H1 (cell line): ENCODE measurements at regions not wholly inside any gene's neighbourhood (a gene's known extent, or its start where the extent isn't known, plus 50 kb on each side); places are given as distances from the start of the nearest gene placed in this dataset.

ENCODE experiments used
- CTCF ChIA-PET: fragments of 300-600 bp; sonication (Branson Sonifier 250); formaldehyde crosslinking; loops from one replicate; lab custom pipeline; 2021; ENCODE audit not compliant: partially characterized antibody; lab: Charles Lee
- POLR2A ChIA-PET: fragments of 300-600 bp; sonication (Branson Sonifier 250); formaldehyde crosslinking; loops from one replicate; lab custom pipeline; 2021; ENCODE audit warnings: inconsistent platforms; ENCODE audit not compliant: partially characterized antibody; lab: Charles Lee
- DNase-seq, 2 experiments: peaks; one replicate each; pipeline versions ENCODE4 v3.0.0 to v3.0.0-alpha.2; 2010 to 2022; ENCODE audit warnings: low spot score in 2 of 2, low read depth in 1 of 2, mixed read lengths in 1 of 2
- FAIRE-seq: peaks from 2 replicates; lab custom pipeline; 2011; peaks lifted over from hg19 to GRCh38; lab: Jason Lieb, UNC
- H2AFZ ChIP-seq: 2 replicates; pipeline ENCODE4 v1.8.1; 2012; ENCODE audit warnings: low read length, inconsistent platforms
- H2AK5ac ChIP-seq: 2 replicates; pipeline ENCODE4 v1.6.1; 2013; ENCODE audit warnings: low read depth, low read length
- H2BK120ac ChIP-seq: replicated peaks from 2 replicates; pipeline ENCODE3; 2013; ENCODE audit warnings: low read depth, low read length, inconsistent platforms
- H2BK12ac ChIP-seq: 2 replicates; pipeline ENCODE4 v1.6.1; 2013; ENCODE audit warnings: low read depth, low read length
- H2BK15ac ChIP-seq: 2 replicates; pipeline ENCODE4 v1.6.1; 2013; ENCODE audit warnings: low read length
- H2BK20ac ChIP-seq: 2 replicates; pipeline ENCODE4 v1.6.1; 2013; ENCODE audit warnings: low read length
- H2BK5ac ChIP-seq: 2 replicates; pipeline ENCODE4 v1.6.1; 2013; ENCODE audit warnings: low read depth, low read length
- H3K14ac ChIP-seq: 2 replicates; pipeline ENCODE4 v1.6.1; 2013; ENCODE audit warnings: inconsistent platforms; ENCODE audit not compliant: insufficient read length
- H3K18ac ChIP-seq: 2 replicates; pipeline ENCODE4 v1.6.1; 2013; ENCODE audit warnings: low read length; ENCODE audit errors: extremely low read depth
- H3K23ac ChIP-seq: 2 replicates; pipeline ENCODE4 v1.6.1; 2013; ENCODE audit warnings: inconsistent platforms; ENCODE audit not compliant: insufficient read length
- H3K23me2 ChIP-seq: 2 replicates; pipeline ENCODE4 v1.6.1; 2013; ENCODE audit warnings: low read depth, low read length
- H3K27ac ChIP-seq: 2 replicates; pipeline ENCODE4 v1.6.1; 2011; ENCODE audit warnings: low read depth, low read length, inconsistent platforms
- H3K27me3 ChIP-seq, 4 experiments: replicated peaks in 1 of 4; 1 replicate in 1 of 4; 2 replicates in 3 of 4; pipeline versions ENCODE4 v1.6.1 to v1.8.1; 2011 to 2013; ENCODE audit warnings: low read length in 3 of 4, mild to moderate bottlenecking in 3 of 4, inconsistent platforms in 2 of 4, mixed read lengths in 2 of 4, moderate library complexity in 1 of 4; ENCODE audit not compliant: control insufficient read depth in 3 of 4, insufficient read depth in 3 of 4; ENCODE audit errors: extremely low read depth in 1 of 4
- H3K36me3 ChIP-seq, 4 experiments: 2 replicates each; pipeline versions ENCODE4 v1.6.1 to v1.8.1; 2011 to 2013; ENCODE audit warnings: mild to moderate bottlenecking in 4 of 4, low read length in 3 of 4, moderate library complexity in 2 of 4, control low read depth in 1 of 4, inconsistent platforms in 1 of 4; ENCODE audit not compliant: insufficient read depth in 4 of 4, control insufficient read depth in 2 of 4
- H3K4ac ChIP-seq: replicated peaks from 2 replicates; pipeline ENCODE3; 2013; ENCODE audit warnings: low read length, low read depth, mixed read lengths, inconsistent platforms; ENCODE audit not compliant: insufficient read length
- H3K4me1 ChIP-seq, 4 experiments: replicated peaks in 1 of 4; 1 replicate in 1 of 4; 2 replicates in 3 of 4; pipeline versions ENCODE4 v1.6.1 to v1.8.1; 2011 to 2013; ENCODE audit warnings: low read length in 3 of 4, inconsistent platforms in 2 of 4, mixed read lengths in 1 of 4; ENCODE audit not compliant: insufficient read depth in 4 of 4, control insufficient read depth in 3 of 4
- H3K4me2 ChIP-seq, 2 experiments: 2 replicates each; pipeline versions ENCODE4 v1.6.1 to v1.8.1; 2011 to 2013; ENCODE audit warnings: low read depth in 2 of 2, low read length in 2 of 2, control low read depth in 1 of 2, inconsistent platforms in 1 of 2, mild to moderate bottlenecking in 1 of 2; ENCODE audit not compliant: insufficient read depth in 1 of 2
- H3K4me3 ChIP-seq, 4 experiments: fragments of 200-600, 300-600 bp in 1 of 4; sonication (generic), shearing (Covaris generic), sonication (Bioruptor Twin) in 1 of 4; 2 replicates each; pipeline versions ENCODE4 v1.5.1 to v1.8.1; 2011 to 2016; ENCODE audit warnings: low read length in 4 of 4, low read depth in 3 of 4, control low read depth in 2 of 4, inconsistent platforms in 2 of 4, mild to moderate bottlenecking in 2 of 4, mixed read lengths in 1 of 4, moderate library complexity in 1 of 4; ENCODE audit not compliant: insufficient read depth in 2 of 4; ENCODE audit errors: extremely low read depth in 1 of 4
- H3K56ac ChIP-seq: replicated peaks from 2 replicates; pipeline ENCODE3; 2013; ENCODE audit warnings: low read depth, mild to moderate bottlenecking, mixed read lengths, low read length, inconsistent platforms; ENCODE audit not compliant: insufficient read length
- H3K79me1 ChIP-seq: 2 replicates; pipeline ENCODE4 v1.6.1; 2013; ENCODE audit warnings: low read depth, low read length, control low read depth
- H3K79me2 ChIP-seq, 2 experiments: 2 replicates each; pipeline versions ENCODE4 v1.6.1 to v1.8.1; 2012 to 2013; ENCODE audit warnings: low read length in 2 of 2, mild to moderate bottlenecking in 2 of 2, inconsistent platforms in 1 of 2; ENCODE audit not compliant: insufficient read depth in 2 of 2, control insufficient read depth in 1 of 2
- H3K9ac ChIP-seq, 4 experiments: replicated peaks in 1 of 4; 1 replicate in 1 of 4; 2 replicates in 3 of 4; pipeline versions ENCODE4 v1.6.1 to v1.8.1; 2011 to 2013; ENCODE audit warnings: low read depth in 3 of 4, low read length in 3 of 4, control low read depth in 2 of 4, mild to moderate bottlenecking in 2 of 4, moderate library complexity in 2 of 4, inconsistent platforms in 1 of 4; ENCODE audit errors: extremely low read depth in 1 of 4
- H3K9me3 ChIP-seq, 2 experiments: 2 replicates each; pipeline versions ENCODE4 v1.6.1 to v1.8.1; 2012 to 2013; ENCODE audit warnings: mild to moderate bottlenecking in 2 of 2, moderate library complexity in 2 of 2, control low read depth in 1 of 2, inconsistent platforms in 1 of 2, low read depth in 1 of 2, low read length in 1 of 2, mixed read lengths in 1 of 2; ENCODE audit not compliant: insufficient read depth in 2 of 2
- H4K20me1 ChIP-seq, 2 experiments: replicated peaks in 1 of 2; 2 replicates each; pipeline versions ENCODE3 to v1.8.1; 2011 to 2013; ENCODE audit warnings: inconsistent platforms in 2 of 2, low read length in 2 of 2, mild to moderate bottlenecking in 1 of 2; ENCODE audit not compliant: insufficient read depth in 2 of 2, control insufficient read depth in 1 of 2
- H4K5ac ChIP-seq: 2 replicates; pipeline ENCODE4 v1.6.1; 2013; ENCODE audit warnings: low read length, low read depth, mixed read lengths, inconsistent platforms; ENCODE audit not compliant: insufficient read length
- H4K8ac ChIP-seq: 2 replicates; pipeline ENCODE4 v1.8.0; 2013; ENCODE audit warnings: mild to moderate bottlenecking, moderate library complexity, low read length, inconsistent platforms; ENCODE audit not compliant: insufficient read depth; ENCODE audit errors: extremely low read depth
- H4K91ac ChIP-seq: replicated peaks from 2 replicates; pipeline ENCODE3; 2013; ENCODE audit warnings: low read length, mixed read lengths, inconsistent platforms; ENCODE audit not compliant: insufficient read length
- KDM1A ChIP-seq: fragments of 200-600, 300-600 bp; sonication (generic); IDR thresholded peaks from 2 replicates; pipeline ENCODE4 v1.7.1; 2016; ENCODE audit warnings: mild to moderate bottlenecking, low read length, borderline replicate concordance
- SP1 ChIP-seq: IDR thresholded peaks from 2 replicates; pipeline ENCODE4 v1.6.1; 2011; ENCODE audit warnings: low read depth, low read length
- SUZ12 ChIP-seq: fragments of 200-600 bp; sonication (generic); IDR thresholded peaks from 2 replicates; pipeline ENCODE4 v1.6.1; 2012; ENCODE audit warnings: mild to moderate bottlenecking, inconsistent platforms, low read length, moderate library complexity, mixed read lengths
- ZNF274 ChIP-seq: IDR thresholded peaks from 2 replicates; pipeline ENCODE4 v1.7.0; 2012; ENCODE audit warnings: low read length, borderline replicate concordance; ENCODE audit errors: extremely low read depth
- WGBS, 2 experiments: shearing (Covaris generic) in 1 of 2; methylation state at CpG; one replicate each; pipeline versions ENCODE4 v1.1.6 to v1.1.7; 2013 to 2015; ENCODE audit warnings: low lambda C conversion rate in 2 of 2, mixed read lengths in 2 of 2, inconsistent platforms in 1 of 2, low coverage in 1 of 2, missing lambda C conversion rate in 1 of 2; ENCODE audit not compliant: insufficient replicate concordance in 2 of 2, insufficient coverage in 1 of 2, insufficient read length in 1 of 2; ENCODE audit errors: extremely low coverage in 1 of 2, missing lambda C conversion rate in 1 of 2; 5-methylcytosine and 5-hydroxymethylcytosine counted together

DNA sequence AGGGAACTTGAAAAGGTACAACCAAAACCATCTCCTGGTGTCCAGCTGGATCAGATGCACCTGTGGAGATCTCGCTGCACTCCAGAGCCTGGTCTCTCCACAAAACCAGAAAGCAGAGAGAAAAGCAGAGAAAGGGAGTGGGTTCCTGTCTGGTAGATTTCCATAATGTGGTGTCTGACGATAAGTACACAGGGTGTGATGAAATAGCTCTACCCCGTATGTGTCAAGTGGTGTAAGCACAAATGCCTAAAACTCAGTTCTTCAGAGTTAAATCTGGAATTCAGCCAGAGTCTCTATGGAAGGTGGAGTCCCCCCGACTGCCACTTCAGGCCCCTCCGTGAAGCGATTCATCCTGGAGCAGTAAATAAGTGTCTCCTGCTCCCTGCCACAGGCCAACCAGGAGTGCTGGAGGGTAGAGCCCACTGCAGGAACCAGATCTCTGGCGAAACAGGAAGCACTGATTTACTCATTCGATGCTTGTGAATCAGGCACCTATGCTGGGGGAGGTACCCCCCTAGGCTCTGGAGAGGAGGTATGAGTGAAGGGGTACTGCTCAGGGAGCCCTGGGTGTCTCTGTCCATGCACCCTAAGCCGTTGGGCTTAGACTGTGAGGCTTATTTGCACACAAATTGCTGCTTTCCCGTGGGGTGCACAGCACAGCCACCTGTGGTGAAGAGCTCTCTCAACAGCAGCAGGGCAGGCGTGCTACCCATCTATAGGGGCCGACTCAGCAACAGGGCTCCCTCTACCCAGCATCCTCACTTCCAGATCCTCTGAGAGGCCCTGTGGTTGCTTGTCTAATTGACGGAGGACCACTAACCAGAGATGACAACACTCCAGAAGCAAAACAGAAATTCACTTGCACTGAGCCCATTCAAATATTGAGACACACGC, 97.1 kb upstream of the MYOCD start:
- 85% methylated on average over 14 of the region's 14 CpGs; no CpG with 5 or more reads in 1 of the 2 experiments for WGBS, 2 experiments
- Histone ChIP-seq H3K14ac (no peak overlapping the region), H4K91ac (no peak overlapping the region), H3K23ac (no peak overlapping the region), H3K27ac (no peak overlapping the region), H4K8ac (no peak overlapping the region), H2AFZ (peak overlapping the region; percentile 99), H3K79me1 (no peaks in the 10 kb centered on the region), H2BK20ac (no peak overlapping the region), H3K4me3 (no peak overlapping the region), H3K4me1 (peaks cover 0 to 7% (median 5%) of the 10 kb centered on the region in 4 experiments; a peak in 4 of 7 replicates), H3K56ac (no peak overlapping the region), H3K79me2 (no peaks in the 10 kb centered on the region), H3K4me2 (no peak overlapping the region), H3K18ac (no peak overlapping the region), H3K9me3 (no peaks in the 10 kb centered on the region), H4K20me1 (no peaks in the 10 kb centered on the region), H2AK5ac (no peak overlapping the region), H2BK12ac (no peak overlapping the region), H2BK15ac (no peak overlapping the region), H3K9ac (no peak overlapping the region), H2BK5ac (no peak overlapping the region), H3K27me3 (no peaks in the 10 kb centered on the region), H3K23me2 (no peaks in the 10 kb centered on the region; the same call in 1 of the 2 replicates), H2BK120ac (no peak overlapping the region), H3K36me3 (no peaks in the 10 kb centered on the region), H4K5ac (no peak overlapping the region), H3K4ac (no peak overlapping the region)
- POLR2A ChIA-PET = no interaction called here
- CTCF ChIA-PET = interaction anchor here (1.2 to 1.8 kb wide), 4 partner anchors 11 to 226 kb away, joined by 3 to 7 read pairs (median 5); no protein-coding TSS in a partner anchor
- DNase-seq = no peak
- FAIRE-seq = no peak
- no peak for TF ChIP-seq SP1
- TF ChIP-seq KDM1A = no peak
- no peak for TF ChIP-seq SUZ12
- no peak for TF ChIP-seq ZNF274
